Activated T-helper 9 cell treated with anti-CD3 and anti-CD28 coated beads, Interleukin-2, amount 50 U/mL, for 16 hours (primary cell): ENCODE measurements at regions not wholly inside any gene's neighbourhood (a gene's known extent, or its start where the extent isn't known, plus 50 kb on each side); places are given as distances from the start of the nearest gene placed in this dataset.
"Not testable (repeated sequence)": the region's sequence is repeated elsewhere in the genome, so short reads cannot be mapped to it uniquely, and the experiment has no call there.

Source experiments
- DNase-seq: peaks from one replicate; pipeline ENCODE4 v3.0.0-alpha.2; 2020; ENCODE audit warnings: low read depth

DNA sequence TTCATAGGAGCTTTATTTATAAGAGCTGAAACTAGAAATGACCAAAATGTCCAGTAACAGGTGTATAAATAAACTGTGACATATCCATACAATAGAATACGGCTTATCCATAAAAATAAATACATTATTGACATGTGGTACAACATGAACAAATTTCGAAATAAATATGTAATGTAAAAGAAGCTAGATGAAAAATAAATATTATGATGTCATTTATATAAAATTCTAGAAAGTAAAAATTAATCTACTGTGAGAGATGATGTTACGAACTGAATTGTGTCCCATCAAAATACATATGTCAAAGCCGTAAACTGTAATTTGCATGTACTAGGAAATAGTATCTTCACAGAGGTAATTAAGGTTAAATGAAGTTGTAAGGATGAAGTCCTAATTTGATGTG is 1104.9 kb downstream of the NSUN3 start:
- no peak for DNase-seq

- no peak for DNase-seq
Measured at GRCh38 chr3:95168526-95168925, 1105.7 kb downstream of the NSUN3 start.

GRCh38 chr3:95172164-95172943 is 1109.5 kb downstream of the NSUN3 start:
- DNase-seq, result no peak

DNA sequence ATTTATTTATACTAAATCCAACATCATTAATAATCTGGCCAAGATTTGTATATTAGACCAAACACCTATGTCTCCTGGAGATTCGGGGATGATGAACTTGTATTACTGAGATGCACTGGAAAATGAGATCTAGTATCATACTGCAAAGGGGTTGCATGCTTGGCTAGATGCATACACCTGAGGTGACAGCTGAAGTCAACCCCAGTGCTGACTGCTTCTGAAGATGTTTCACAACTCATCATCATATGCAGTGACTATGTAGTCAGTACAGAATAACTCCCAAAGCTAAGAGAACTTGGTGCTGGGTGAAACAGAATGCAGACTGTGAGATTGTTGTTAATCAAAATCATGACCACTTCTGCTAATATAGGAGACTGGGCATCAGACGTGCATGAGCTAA is 1114.2 kb downstream of the NSUN3 start:
- no peak for DNase-seq

GRCh38 chr3:95184038-95184437 is 1121.2 kb downstream of the NSUN3 start:
- DNase-seq, result no peak

GRCh38 chr3:95189348-95189747 is 1126.5 kb downstream of the NSUN3 start:
- DNase-seq, result no peak

- DNase-seq, result no peak
Measured at GRCh38 chr3:95197661-95198060, 1134.8 kb downstream of the NSUN3 start.

GRCh38 chr3:95200384-95200783 is 1137.5 kb downstream of the NSUN3 start:
- DNase-seq, result no peak

DNA sequence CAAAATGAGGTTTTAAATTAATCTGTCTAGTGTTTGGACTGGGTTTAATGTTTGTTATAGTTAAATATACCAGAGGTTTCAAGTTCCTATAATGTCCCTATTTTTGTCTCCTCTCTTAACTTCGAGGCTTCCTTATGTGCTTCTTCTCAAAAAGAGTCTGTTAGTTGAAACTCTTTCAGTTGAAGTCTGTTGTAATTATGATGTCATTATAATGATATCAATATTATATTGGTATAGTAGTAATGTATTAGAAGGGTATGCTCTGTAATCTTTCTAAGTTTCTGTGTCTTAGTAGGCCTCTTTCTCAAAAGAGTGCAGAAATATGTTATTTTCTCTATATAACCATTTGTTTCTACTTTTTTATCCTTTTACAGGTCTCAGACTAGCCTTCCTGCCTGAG is 1148.0 kb downstream of the NSUN3 start:
- DNase-seq, result no peak

DNA sequence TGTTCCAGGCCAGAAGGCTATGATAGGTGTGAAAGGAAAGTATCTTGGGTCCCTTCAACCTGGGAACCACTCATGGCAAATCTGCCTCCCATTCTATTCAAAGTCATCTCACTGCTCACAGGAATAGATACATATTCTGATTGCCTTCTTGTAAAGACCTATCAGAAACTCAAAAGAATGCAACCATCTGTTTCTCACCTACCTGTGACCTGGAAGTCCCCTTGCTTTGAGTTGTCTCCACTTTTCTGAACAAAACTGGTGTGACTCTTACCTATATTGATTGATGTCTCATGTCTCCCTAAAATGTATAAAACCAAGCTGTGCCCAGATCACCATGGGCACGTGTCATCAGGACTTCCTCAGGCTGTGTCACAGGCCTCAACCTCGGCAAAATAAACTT is 1149.3 kb downstream of the NSUN3 start:
- DNase-seq, result no peak

- DNase-seq, result no peak
Measured at GRCh38 chr3:95215437-95215957, 1152.6 kb downstream of the NSUN3 start.

GRCh38 chr3:95217661-95218060 is 1154.8 kb downstream of the NSUN3 start:
- no peak for DNase-seq

DNA sequence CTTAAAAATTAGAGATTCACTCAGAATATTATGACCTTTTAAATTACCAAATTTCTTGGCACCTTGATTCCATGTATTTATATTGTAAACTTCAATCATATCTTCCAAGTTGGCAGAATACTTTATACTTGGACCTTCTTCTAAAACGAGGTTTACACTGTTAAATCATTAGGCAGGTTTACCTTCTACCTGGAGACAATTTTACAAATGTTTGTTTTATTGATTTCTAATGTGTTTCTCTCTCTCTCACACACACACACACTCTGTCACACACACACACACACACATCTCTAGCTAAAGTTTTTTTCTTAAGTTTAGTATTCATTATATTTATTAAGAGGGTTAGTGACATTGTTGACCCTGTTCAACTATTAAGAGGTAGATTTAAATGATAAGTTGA is 1155.6 kb downstream of the NSUN3 start:
- no peak for DNase-seq

GRCh38 chr3:95226437-95226836 is 1163.6 kb downstream of the NSUN3 start:
- DNase-seq, result no peak

- DNase-seq, result no peak
Measured at GRCh38 chr3:95227092-95227491, 1164.2 kb downstream of the NSUN3 start.

DNA sequence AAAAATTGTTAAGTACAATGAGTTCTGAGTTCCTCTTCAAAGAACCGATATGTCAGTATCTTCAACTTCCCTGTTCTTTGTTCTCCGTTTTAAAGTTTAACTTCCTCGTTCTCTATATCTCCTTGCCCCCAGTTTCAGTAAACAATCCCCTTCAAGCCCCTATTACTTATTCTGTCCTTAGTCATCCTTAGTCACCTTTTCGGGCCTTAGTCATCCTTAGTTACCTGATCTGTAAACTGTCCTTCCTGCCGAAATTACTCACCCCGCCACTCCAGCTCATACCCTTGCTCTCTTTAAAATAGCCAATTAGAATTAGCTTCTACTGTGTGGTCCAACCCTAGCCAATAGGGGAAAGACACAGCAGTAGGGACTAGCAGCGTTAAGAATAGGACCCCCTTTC is 1165.6 kb downstream of the NSUN3 start:
- DNase-seq, result no peak

DNA sequence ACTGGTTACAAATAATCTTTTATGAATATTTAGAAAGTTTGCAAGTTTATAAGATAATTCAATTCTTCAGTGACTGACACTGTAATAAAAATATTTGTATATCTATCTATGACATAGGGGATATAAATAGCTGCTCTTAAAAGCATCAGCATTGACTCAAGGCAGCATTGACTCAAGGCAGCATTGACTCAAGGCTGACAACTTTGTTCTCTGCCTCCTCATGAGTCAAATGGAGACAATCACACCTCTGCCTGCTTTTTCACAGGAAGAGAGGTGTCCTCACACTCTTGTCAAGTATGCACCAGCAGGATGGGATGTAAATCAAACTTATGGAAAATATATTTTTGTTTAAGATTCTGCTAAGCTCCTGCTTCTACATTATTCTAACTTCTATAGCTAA is 1173.1 kb downstream of the NSUN3 start:
- DNase-seq, result no peak

DNA sequence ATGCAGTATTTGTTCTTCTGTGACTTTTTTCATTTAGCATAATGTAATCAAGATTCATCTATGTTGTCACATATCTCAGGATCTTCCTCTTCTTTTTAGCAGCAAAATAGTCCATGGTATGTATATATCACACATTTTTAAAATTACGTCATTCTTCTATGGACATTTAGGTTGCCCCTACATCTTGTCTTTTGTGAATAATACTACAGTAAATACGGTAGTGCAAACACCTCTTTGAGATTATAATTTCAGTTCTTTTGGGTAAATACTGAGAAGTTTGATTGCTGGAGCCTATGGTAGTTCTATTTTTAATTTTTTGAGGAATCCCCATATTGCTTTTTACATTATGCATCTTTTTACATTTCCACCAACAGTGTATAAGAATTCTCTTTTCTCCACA is 1174.9 kb downstream of the NSUN3 start:
- no peak for DNase-seq

- DNase-seq, result no peak
Measured at GRCh38 chr3:95240395-95240794, 1177.5 kb downstream of the NSUN3 start.

DNA sequence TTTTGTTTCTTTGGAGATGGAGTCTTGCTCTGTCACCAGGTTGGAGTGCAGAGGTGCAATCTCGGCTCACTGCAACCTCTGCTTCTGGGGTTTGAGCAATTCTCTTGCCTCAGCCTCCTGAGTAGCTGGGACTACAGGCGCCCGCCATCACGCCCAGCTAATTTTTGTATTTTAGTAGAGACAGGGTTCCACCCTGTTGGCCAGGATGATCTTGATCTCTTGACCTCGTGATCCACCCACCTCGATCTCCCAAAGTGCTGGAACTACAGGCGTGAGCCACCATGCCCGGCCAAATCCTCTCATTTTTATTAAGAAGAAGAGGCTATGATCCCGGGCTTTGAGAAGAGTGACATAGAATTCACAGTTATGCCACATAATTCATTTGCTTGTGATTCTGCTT is 1178.4 kb downstream of the NSUN3 start:
- not testable (repeated sequence) for DNase-seq

- DNase-seq, result no peak
Measured at GRCh38 chr3:95246413-95246812, 1183.6 kb downstream of the NSUN3 start.

- DNase-seq, result no peak
Measured at GRCh38 chr3:95254061-95254460, 1191.2 kb downstream of the NSUN3 start.

DNA sequence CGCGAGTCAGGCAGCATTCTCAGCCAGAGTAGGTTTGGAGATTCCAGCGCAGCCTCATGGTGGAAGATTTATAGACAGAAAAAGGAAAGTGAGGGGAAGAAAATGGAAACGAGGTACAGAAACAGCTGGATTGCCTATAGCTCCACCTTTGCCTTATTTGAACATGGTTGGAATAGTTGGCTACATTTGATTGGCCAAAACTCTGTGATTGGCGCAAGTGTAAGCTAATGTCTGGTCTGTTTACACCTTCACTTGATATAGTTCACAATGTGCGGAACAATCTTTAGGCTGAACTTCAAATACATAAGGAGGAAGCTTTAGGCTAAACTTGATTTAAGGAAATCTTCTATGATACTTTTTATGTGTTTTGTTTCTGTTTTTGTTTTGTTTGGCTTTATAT is 1191.9 kb downstream of the NSUN3 start:
- DNase-seq, result no peak

DNA sequence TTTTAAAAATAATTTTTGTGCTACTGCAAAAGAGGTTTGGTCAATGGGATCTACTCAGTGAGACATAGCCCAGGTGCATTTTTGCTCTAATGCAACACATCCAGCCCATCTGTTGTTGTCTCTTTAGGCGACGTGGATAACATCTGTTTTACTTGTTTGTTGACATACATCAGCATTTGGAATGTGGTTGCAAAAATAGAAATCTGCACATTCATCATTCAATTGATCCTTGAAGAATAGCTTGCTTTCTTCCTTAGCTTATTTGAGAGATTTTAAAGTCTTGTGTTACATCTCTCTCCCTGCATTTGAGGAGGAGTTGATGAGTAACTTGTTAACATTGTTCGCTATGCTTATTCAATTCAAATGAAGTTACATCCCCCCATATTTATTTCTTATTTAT is 1202.3 kb downstream of the NSUN3 start:
- DNase-seq, result no peak
